H1 (cell line): ENCODE measurements at regions not wholly inside any gene's neighbourhood (a gene's known extent, or its start where the extent isn't known, plus 50 kb on each side); places are given as distances from the start of the nearest gene placed in this dataset.

ENCODE experiments used
- CTCF ChIA-PET: fragments of 300-600 bp; sonication (Branson Sonifier 250); formaldehyde crosslinking; loops from one replicate; lab custom pipeline; 2021; ENCODE audit not compliant: partially characterized antibody; lab: Charles Lee
- POLR2A ChIA-PET: fragments of 300-600 bp; sonication (Branson Sonifier 250); formaldehyde crosslinking; loops from one replicate; lab custom pipeline; 2021; ENCODE audit warnings: inconsistent platforms; ENCODE audit not compliant: partially characterized antibody; lab: Charles Lee
- DNase-seq, 2 experiments: peaks; one replicate each; pipeline versions ENCODE4 v3.0.0 to v3.0.0-alpha.2; 2010 to 2022; ENCODE audit warnings: low spot score in 2 of 2, low read depth in 1 of 2, mixed read lengths in 1 of 2
- FAIRE-seq: peaks from 2 replicates; lab custom pipeline; 2011; peaks lifted over from hg19 to GRCh38; lab: Jason Lieb, UNC
- H2AFZ ChIP-seq: 2 replicates; pipeline ENCODE4 v1.8.1; 2012; ENCODE audit warnings: low read length, inconsistent platforms
- H2AK5ac ChIP-seq: 2 replicates; pipeline ENCODE4 v1.6.1; 2013; ENCODE audit warnings: low read depth, low read length
- H2BK120ac ChIP-seq: replicated peaks from 2 replicates; pipeline ENCODE3; 2013; ENCODE audit warnings: low read depth, low read length, inconsistent platforms
- H2BK12ac ChIP-seq: 2 replicates; pipeline ENCODE4 v1.6.1; 2013; ENCODE audit warnings: low read depth, low read length
- H2BK15ac ChIP-seq: 2 replicates; pipeline ENCODE4 v1.6.1; 2013; ENCODE audit warnings: low read length
- H2BK20ac ChIP-seq: 2 replicates; pipeline ENCODE4 v1.6.1; 2013; ENCODE audit warnings: low read length
- H2BK5ac ChIP-seq: 2 replicates; pipeline ENCODE4 v1.6.1; 2013; ENCODE audit warnings: low read depth, low read length
- H3K14ac ChIP-seq: 2 replicates; pipeline ENCODE4 v1.6.1; 2013; ENCODE audit warnings: inconsistent platforms; ENCODE audit not compliant: insufficient read length
- H3K18ac ChIP-seq: 2 replicates; pipeline ENCODE4 v1.6.1; 2013; ENCODE audit warnings: low read length; ENCODE audit errors: extremely low read depth
- H3K23ac ChIP-seq: 2 replicates; pipeline ENCODE4 v1.6.1; 2013; ENCODE audit warnings: inconsistent platforms; ENCODE audit not compliant: insufficient read length
- H3K23me2 ChIP-seq: 2 replicates; pipeline ENCODE4 v1.6.1; 2013; ENCODE audit warnings: low read depth, low read length
- H3K27ac ChIP-seq: 2 replicates; pipeline ENCODE4 v1.6.1; 2011; ENCODE audit warnings: low read depth, low read length, inconsistent platforms
- H3K27me3 ChIP-seq, 4 experiments: replicated peaks in 1 of 4; 1 replicate in 1 of 4; 2 replicates in 3 of 4; pipeline versions ENCODE4 v1.6.1 to v1.8.1; 2011 to 2013; ENCODE audit warnings: low read length in 3 of 4, mild to moderate bottlenecking in 3 of 4, inconsistent platforms in 2 of 4, mixed read lengths in 2 of 4, moderate library complexity in 1 of 4; ENCODE audit not compliant: control insufficient read depth in 3 of 4, insufficient read depth in 3 of 4; ENCODE audit errors: extremely low read depth in 1 of 4
- H3K36me3 ChIP-seq, 4 experiments: 2 replicates each; pipeline versions ENCODE4 v1.6.1 to v1.8.1; 2011 to 2013; ENCODE audit warnings: mild to moderate bottlenecking in 4 of 4, low read length in 3 of 4, moderate library complexity in 2 of 4, control low read depth in 1 of 4, inconsistent platforms in 1 of 4; ENCODE audit not compliant: insufficient read depth in 4 of 4, control insufficient read depth in 2 of 4
- H3K4ac ChIP-seq: replicated peaks from 2 replicates; pipeline ENCODE3; 2013; ENCODE audit warnings: low read length, low read depth, mixed read lengths, inconsistent platforms; ENCODE audit not compliant: insufficient read length
- H3K4me1 ChIP-seq, 4 experiments: replicated peaks in 1 of 4; 1 replicate in 1 of 4; 2 replicates in 3 of 4; pipeline versions ENCODE4 v1.6.1 to v1.8.1; 2011 to 2013; ENCODE audit warnings: low read length in 3 of 4, inconsistent platforms in 2 of 4, mixed read lengths in 1 of 4; ENCODE audit not compliant: insufficient read depth in 4 of 4, control insufficient read depth in 3 of 4
- H3K4me2 ChIP-seq, 2 experiments: 2 replicates each; pipeline versions ENCODE4 v1.6.1 to v1.8.1; 2011 to 2013; ENCODE audit warnings: low read depth in 2 of 2, low read length in 2 of 2, control low read depth in 1 of 2, inconsistent platforms in 1 of 2, mild to moderate bottlenecking in 1 of 2; ENCODE audit not compliant: insufficient read depth in 1 of 2
- H3K4me3 ChIP-seq, 4 experiments: fragments of 200-600, 300-600 bp in 1 of 4; sonication (generic), shearing (Covaris generic), sonication (Bioruptor Twin) in 1 of 4; 2 replicates each; pipeline versions ENCODE4 v1.5.1 to v1.8.1; 2011 to 2016; ENCODE audit warnings: low read length in 4 of 4, low read depth in 3 of 4, control low read depth in 2 of 4, inconsistent platforms in 2 of 4, mild to moderate bottlenecking in 2 of 4, mixed read lengths in 1 of 4, moderate library complexity in 1 of 4; ENCODE audit not compliant: insufficient read depth in 2 of 4; ENCODE audit errors: extremely low read depth in 1 of 4
- H3K56ac ChIP-seq: replicated peaks from 2 replicates; pipeline ENCODE3; 2013; ENCODE audit warnings: low read depth, mild to moderate bottlenecking, mixed read lengths, low read length, inconsistent platforms; ENCODE audit not compliant: insufficient read length
- H3K79me1 ChIP-seq: 2 replicates; pipeline ENCODE4 v1.6.1; 2013; ENCODE audit warnings: low read depth, low read length, control low read depth
- H3K79me2 ChIP-seq, 2 experiments: 2 replicates each; pipeline versions ENCODE4 v1.6.1 to v1.8.1; 2012 to 2013; ENCODE audit warnings: low read length in 2 of 2, mild to moderate bottlenecking in 2 of 2, inconsistent platforms in 1 of 2; ENCODE audit not compliant: insufficient read depth in 2 of 2, control insufficient read depth in 1 of 2
- H3K9ac ChIP-seq, 4 experiments: replicated peaks in 1 of 4; 1 replicate in 1 of 4; 2 replicates in 3 of 4; pipeline versions ENCODE4 v1.6.1 to v1.8.1; 2011 to 2013; ENCODE audit warnings: low read depth in 3 of 4, low read length in 3 of 4, control low read depth in 2 of 4, mild to moderate bottlenecking in 2 of 4, moderate library complexity in 2 of 4, inconsistent platforms in 1 of 4; ENCODE audit errors: extremely low read depth in 1 of 4
- H3K9me3 ChIP-seq, 2 experiments: 2 replicates each; pipeline versions ENCODE4 v1.6.1 to v1.8.1; 2012 to 2013; ENCODE audit warnings: mild to moderate bottlenecking in 2 of 2, moderate library complexity in 2 of 2, control low read depth in 1 of 2, inconsistent platforms in 1 of 2, low read depth in 1 of 2, low read length in 1 of 2, mixed read lengths in 1 of 2; ENCODE audit not compliant: insufficient read depth in 2 of 2
- H4K20me1 ChIP-seq, 2 experiments: replicated peaks in 1 of 2; 2 replicates each; pipeline versions ENCODE3 to v1.8.1; 2011 to 2013; ENCODE audit warnings: inconsistent platforms in 2 of 2, low read length in 2 of 2, mild to moderate bottlenecking in 1 of 2; ENCODE audit not compliant: insufficient read depth in 2 of 2, control insufficient read depth in 1 of 2
- H4K5ac ChIP-seq: 2 replicates; pipeline ENCODE4 v1.6.1; 2013; ENCODE audit warnings: low read length, low read depth, mixed read lengths, inconsistent platforms; ENCODE audit not compliant: insufficient read length
- H4K8ac ChIP-seq: 2 replicates; pipeline ENCODE4 v1.8.0; 2013; ENCODE audit warnings: mild to moderate bottlenecking, moderate library complexity, low read length, inconsistent platforms; ENCODE audit not compliant: insufficient read depth; ENCODE audit errors: extremely low read depth
- H4K91ac ChIP-seq: replicated peaks from 2 replicates; pipeline ENCODE3; 2013; ENCODE audit warnings: low read length, mixed read lengths, inconsistent platforms; ENCODE audit not compliant: insufficient read length
- CEBPB ChIP-seq: IDR thresholded peaks from 2 replicates; pipeline ENCODE4 v1.6.1; 2012; ENCODE audit warnings: low read depth, low read length
- RAD21 ChIP-seq, 2 experiments: IDR thresholded peaks in 1 of 2; conservative IDR thresholded peaks in 1 of 2; 2 replicates each; pipeline ENCODE4 v1.6.1; 2011; ENCODE audit warnings: low read depth in 2 of 2, low read length in 2 of 2, improper control_type of control experiment in 1 of 2, inconsistent platforms in 1 of 2, mild to moderate bottlenecking in 1 of 2, moderate library complexity in 1 of 2
- SAP30 ChIP-seq: fragments of 300-600 bp; sonication (generic); IDR thresholded peaks from 2 replicates; pipeline ENCODE4 v1.7.1; 2012; ENCODE audit warnings: low read length, moderate library complexity, mild to moderate bottlenecking, inconsistent platforms; ENCODE audit not compliant: insufficient read depth, insufficient replicate concordance
- WGBS, 2 experiments: shearing (Covaris generic) in 1 of 2; methylation state at CpG; one replicate each; pipeline versions ENCODE4 v1.1.6 to v1.1.7; 2013 to 2015; ENCODE audit warnings: low lambda C conversion rate in 2 of 2, mixed read lengths in 2 of 2, inconsistent platforms in 1 of 2, low coverage in 1 of 2, missing lambda C conversion rate in 1 of 2; ENCODE audit not compliant: insufficient replicate concordance in 2 of 2, insufficient coverage in 1 of 2, insufficient read length in 1 of 2; ENCODE audit errors: extremely low coverage in 1 of 2, missing lambda C conversion rate in 1 of 2; 5-methylcytosine and 5-hydroxymethylcytosine counted together

- H3K4me1 ChIP-seq: peaks cover 0 to 4% (median 0%) of the 10 kb centered on the region in 4 experiments; a peak in 1 of 7 replicates
- H3K9ac ChIP-seq: no peak overlapping the region
- no peak overlapping the region for H2BK12ac ChIP-seq
- peaks cover 0 to 4% of the 10 kb centered on the region in 2 experiments for H4K20me1 ChIP-seq
- peak; percentile 58; the same call in 1 of the 2 replicates for TF ChIP-seq CEBPB
- peak; percentile 24 to 40; a peak in 3 of 4 replicates for TF ChIP-seq RAD21 (IDR thresholded peaks at IDR 0.05 in 1 of 2, conservative IDR thresholded peaks at IDR 0.05 in 1 of 2; ENCODE audit: low read depth in 2 of 2, low read length in 2 of 2)
- no peak for TF ChIP-seq SAP30
- H3K27me3 ChIP-seq: no peaks in the 10 kb centered on the region
- no peaks in the 10 kb centered on the region for H3K23me2 ChIP-seq
- no peak overlapping the region for H3K18ac ChIP-seq
- no peak for FAIRE-seq
- H2BK15ac ChIP-seq: no peak overlapping the region
- DNase-seq: no peak
- WGBS, 2 experiments: 89% methylated on average over 3 of the region's 3 CpGs; no CpG with 5 or more reads in 1 of the 2 experiments
- H2BK120ac ChIP-seq: no peak overlapping the region
- no peak overlapping the region for H3K14ac ChIP-seq
- H3K56ac ChIP-seq: no peak overlapping the region
- H3K79me2 ChIP-seq: peaks cover 5 to 67% of the 10 kb centered on the region in 2 experiments; a peak in 3 of 4 replicates
- no peak overlapping the region for H4K8ac ChIP-seq
- no peak overlapping the region for H3K4me3 ChIP-seq
- no peak overlapping the region for H3K4me2 ChIP-seq
- H2AK5ac ChIP-seq: no peak overlapping the region
- no peaks in the 10 kb centered on the region for H3K9me3 ChIP-seq
- no peak overlapping the region for H3K23ac ChIP-seq
- peaks cover 0 to 2% (median 0%) of the 10 kb centered on the region in 4 experiments; a peak in 1 of 8 replicates for H3K36me3 ChIP-seq
- H4K5ac ChIP-seq: no peak overlapping the region
- H3K27ac ChIP-seq: no peak overlapping the region
- no peak overlapping the region for H4K91ac ChIP-seq
- ChIA-PET CTCF (interaction anchor here (0.6 to 1.7 kb wide), 9 partner anchors 11 to 401 kb away, joined by 3 to 7 read pairs (median 4); partner anchors contain the start of gene FAM50B), POLR2A (interaction anchor here (1.2 to 3.4 kb wide), 4 partner anchors 10 to 13 kb away, joined by 3 to 13 read pairs (median 5); a partner anchor contains a TSS)
- no peak overlapping the region for H2AFZ ChIP-seq
- H2BK5ac ChIP-seq: no peak overlapping the region
- H2BK20ac ChIP-seq: no peak overlapping the region
- peaks cover 4% of the 10 kb centered on the region; the same call in 1 of the 2 replicates for H3K79me1 ChIP-seq
- H3K4ac ChIP-seq: no peak overlapping the region
Observed at GRCh38 chr6:4008324-4009047, 70.5 kb downstream of the FAM217A start.
